H9 (cell line): ENCODE measurements at regions not wholly inside any gene's neighbourhood (a gene's known extent, or its start where the extent isn't known, plus 50 kb on each side); places are given as distances from the start of the nearest gene placed in this dataset.

Experiments
- DNase-seq: peaks from one replicate; pipeline ENCODE4 v3.0.0-alpha.2; 2017
- H2AFZ ChIP-seq: one replicate; pipeline ENCODE4 v1.6.1; 2013; ENCODE audit warnings: mild to moderate bottlenecking, low read length, control low read depth, moderate library complexity
- H2AK5ac ChIP-seq: 2 replicates; pipeline ENCODE4 v1.6.1; 2013; ENCODE audit warnings: low read length, control low read depth, mixed read lengths; ENCODE audit not compliant: insufficient read length
- H2BK120ac ChIP-seq: one replicate; pipeline ENCODE4 v1.6.1; 2013; ENCODE audit warnings: low read depth, mild to moderate bottlenecking, low read length, control low read depth, inconsistent platforms; ENCODE audit not compliant: poor library complexity, severe bottlenecking
- H2BK12ac ChIP-seq: 2 replicates; pipeline ENCODE4 v1.6.1; 2013; ENCODE audit warnings: low read length, control low read depth, mixed read lengths, low read depth; ENCODE audit not compliant: insufficient read length
- H2BK15ac ChIP-seq: 2 replicates; pipeline ENCODE4 v1.6.1; 2013; ENCODE audit warnings: low read depth, low read length, control low read depth
- H2BK20ac ChIP-seq: one replicate; pipeline ENCODE4 v1.6.1; 2013; ENCODE audit warnings: low read depth, mild to moderate bottlenecking, low read length, control low read depth, inconsistent platforms; ENCODE audit not compliant: poor library complexity, severe bottlenecking
- H2BK5ac ChIP-seq: 2 replicates; pipeline ENCODE4 v1.6.1; 2013; ENCODE audit warnings: low read length, control low read depth, mixed read lengths; ENCODE audit not compliant: insufficient read length
- H3K14ac ChIP-seq: 2 replicates; pipeline ENCODE4 v1.6.1; 2013; ENCODE audit warnings: low read length, control low read depth; ENCODE audit not compliant: insufficient read depth
- H3K18ac ChIP-seq: 2 replicates; pipeline ENCODE4 v1.6.1; 2013; ENCODE audit warnings: low read depth, mild to moderate bottlenecking, mixed read lengths, low read length, control low read depth; ENCODE audit not compliant: insufficient read length
- H3K23ac ChIP-seq: 2 replicates; pipeline ENCODE4 v1.6.1; 2013; ENCODE audit warnings: low read length, control low read depth, mixed read lengths, low read depth; ENCODE audit not compliant: insufficient read length
- H3K23me2 ChIP-seq: 2 replicates; pipeline ENCODE4 v1.6.1; 2013; ENCODE audit warnings: low read depth, mild to moderate bottlenecking, mixed read lengths, low read length, control low read depth; ENCODE audit not compliant: insufficient read length, poor library complexity, severe bottlenecking
- H3K27ac ChIP-seq: 2 replicates; pipeline ENCODE4 v1.5.1; 2013; ENCODE audit warnings: low read length, control low read depth, mixed read lengths, low read depth; ENCODE audit not compliant: insufficient read length
- H3K27me3 ChIP-seq: 2 replicates; pipeline ENCODE4 v1.6.1; 2013; ENCODE audit warnings: low read length, control low read depth, inconsistent platforms; ENCODE audit not compliant: insufficient read depth
- H3K4ac ChIP-seq: 2 replicates; pipeline ENCODE4 v1.6.1; 2013; ENCODE audit warnings: low read depth, mild to moderate bottlenecking, control low read depth, inconsistent platforms, low read length, moderate library complexity
- H3K4me1 ChIP-seq: 2 replicates; pipeline ENCODE4 v1.6.1; 2013; ENCODE audit warnings: low read length, control low read depth, inconsistent platforms; ENCODE audit not compliant: insufficient read depth
- H3K4me2 ChIP-seq: 2 replicates; pipeline ENCODE4 v1.6.1; 2013; ENCODE audit warnings: low read length, control low read depth, mixed read lengths; ENCODE audit not compliant: insufficient read length, insufficient read depth
- H3K56ac ChIP-seq: 2 replicates; pipeline ENCODE4 v1.6.1; 2013; ENCODE audit warnings: low read depth, mild to moderate bottlenecking, mixed read lengths, low read length, control low read depth; ENCODE audit not compliant: insufficient read length
- H3K79me1 ChIP-seq: 2 replicates; pipeline ENCODE4 v1.6.1; 2013; ENCODE audit warnings: low read depth, mild to moderate bottlenecking, moderate library complexity, low read length, control low read depth, inconsistent platforms; ENCODE audit not compliant: insufficient read depth, poor library complexity, severe bottlenecking
- H3K79me2 ChIP-seq: 2 replicates; pipeline ENCODE4 v1.6.1; 2013; ENCODE audit warnings: low read length, control low read depth, inconsistent platforms; ENCODE audit not compliant: insufficient read depth
- H3K9ac ChIP-seq: 2 replicates; pipeline ENCODE4 v1.6.1; 2013; ENCODE audit warnings: low read length, control low read depth, mixed read lengths; ENCODE audit not compliant: insufficient read length; ENCODE audit errors: extremely low read depth
- H3K9me3 ChIP-seq: one replicate; pipeline ENCODE4 v1.6.1; 2013; ENCODE audit warnings: low read depth, low read length, inconsistent platforms; ENCODE audit not compliant: control insufficient read depth
- H3T11ph ChIP-seq: one replicate; pipeline ENCODE4 v1.6.1; 2013; ENCODE audit warnings: mild to moderate bottlenecking, low read length, control low read depth, inconsistent platforms
- H4K20me1 ChIP-seq: one replicate; pipeline ENCODE4 v1.6.1; 2013; ENCODE audit not compliant: control insufficient read depth, insufficient read length, insufficient read depth
- H4K5ac ChIP-seq: 2 replicates; pipeline ENCODE4 v1.6.1; 2013; ENCODE audit warnings: low read depth, mild to moderate bottlenecking, mixed read lengths, low read length, control low read depth; ENCODE audit not compliant: insufficient read length
- H4K8ac ChIP-seq: replicated peaks from 2 replicates; pipeline ENCODE4 v1.6.1; 2013; ENCODE audit warnings: low read length, control low read depth, mixed read lengths, low read depth; ENCODE audit not compliant: insufficient read length
- H4K91ac ChIP-seq: 2 replicates; pipeline ENCODE4 v1.6.1; 2013; ENCODE audit warnings: low read depth, mild to moderate bottlenecking, moderate library complexity, mixed read lengths, low read length, control low read depth; ENCODE audit not compliant: insufficient read length
- H3K27ac Mint-ChIP-seq, 3 experiments: 2 replicates in 2 of 3; 3 replicates in 1 of 3; pipeline ENCODE4 v1.8.0; 2020 to 2021; ENCODE audit warnings: mixed read lengths in 3 of 3, mild to moderate bottlenecking in 1 of 3, moderate library complexity in 1 of 3
- H3K27me3 Mint-ChIP-seq: 2 replicates; pipeline ENCODE4 v1.8.0; 2021; ENCODE audit warnings: low read depth, mild to moderate bottlenecking, moderate library complexity, mixed read lengths
- H3K36me3 Mint-ChIP-seq, 3 experiments: 2 replicates in 2 of 3; 3 replicates in 1 of 3; pipeline ENCODE4 v1.8.0; 2020 to 2021; ENCODE audit warnings: low read depth in 3 of 3, mixed read lengths in 3 of 3; ENCODE audit not compliant: insufficient read depth in 1 of 3
- H3K4me1 Mint-ChIP-seq, 2 experiments: 2 replicates each; pipeline ENCODE4 v1.8.0; 2020; ENCODE audit warnings: mixed read lengths in 2 of 2
- H3K4me3 Mint-ChIP-seq, 2 experiments: 2 replicates in 1 of 2; 3 replicates in 1 of 2; pipeline ENCODE4 v1.8.0; 2020 to 2021; ENCODE audit warnings: mild to moderate bottlenecking in 2 of 2, mixed read lengths in 2 of 2, moderate library complexity in 1 of 2
- H3K9me3 Mint-ChIP-seq, 2 experiments: 2 replicates in 1 of 2; 3 replicates in 1 of 2; pipeline ENCODE4 v1.8.0; 2020; ENCODE audit warnings: mild to moderate bottlenecking in 2 of 2, mixed read lengths in 2 of 2, moderate library complexity in 1 of 2
- CTCF ChIP-seq: fragments of 200-600 bp; sonication (generic); conservative IDR thresholded peaks from 3 replicates; pipeline ENCODE4 v1.8.0; 2021; ENCODE audit warnings: antibody characterized with exemption, mild to moderate bottlenecking
- WGBS: extraction: QIAGEN DNeasy Blood & Tissue Kit; methylation state at CpG from one replicate; pipeline ENCODE4 v1.1.7; 2013; ENCODE audit warnings: missing lambda C conversion rate, low lambda C conversion rate, mixed read lengths; ENCODE audit not compliant: insufficient read length; ENCODE audit errors: extremely low coverage; 5-methylcytosine and 5-hydroxymethylcytosine counted together

GRCh38 chr18:6561862-6562291, 147.2 kb upstream of the L3MBTL4 start:
- Histone ChIP-seq H3K4me2 (no peak overlapping the region), H4K91ac (no peak overlapping the region), H3K14ac (no peak overlapping the region), H3K18ac (no peak overlapping the region), H3K79me1 (no peaks in the 10 kb centered on the region), H3K56ac (no peak overlapping the region), H2BK15ac (no peak overlapping the region), H2BK20ac (no peak overlapping the region), H2AFZ (no peak overlapping the region), H3K9me3 (no peaks in the 10 kb centered on the region), H4K5ac (no peak overlapping the region), H2AK5ac (no peak overlapping the region), H3T11ph (no peak overlapping the region), H2BK5ac (no peak overlapping the region), H3K4ac (no peak overlapping the region), H3K23ac (no peak overlapping the region), H3K4me1 (peaks cover 16% of the 10 kb centered on the region), H3K9ac (no peak overlapping the region), H3K27me3 (no peaks in the 10 kb centered on the region), H3K27ac (no peak overlapping the region), H2BK120ac (no peak overlapping the region), H3K23me2 (peaks cover 2% of the 10 kb centered on the region), H3K79me2 (no peaks in the 10 kb centered on the region), H4K8ac (no peak overlapping the region), H2BK12ac (no peak overlapping the region), H4K20me1 (no peaks in the 10 kb centered on the region)
- no CpG with 5 or more reads among the region's 8 CpGs for WGBS
- Mint-ChIP-seq H3K27ac (peak overlapping the region in 1 of 3 experiments; percentile 81; a peak in 2 of 7 replicates), H3K4me1 (peaks cover 37 to 53% of the 10 kb centered on the region in 2 experiments), H3K4me3 (no peak overlapping the region), H3K9me3 (peaks cover 3 to 4% of the 10 kb centered on the region in 2 experiments; a peak in 4 of 5 replicates), H3K27me3 (no peaks in the 10 kb centered on the region; the same call in 1 of the 2 replicates), H3K36me3 (peaks cover 1 to 4% (median 4%) of the 10 kb centered on the region in 3 experiments; a peak in 4 of 7 replicates)
- DNase-seq = no peak
- TF ChIP-seq CTCF = no peak
